ENCODE measurements at regions not wholly inside any gene's neighbourhood (a gene's known extent, or its start where the extent isn't known, plus 50 kb on each side); places are given as distances from the start of the nearest gene placed in this dataset.

GRCh38 chr5:85741972-85742371 is 875.8 kb upstream of the COX7C start:
- no peak overlapping the region for H3K4me3 Mint-ChIP-seq (ENCODE audit: unreplicated experiment)
- peaks cover 6% of the 10 kb centered on the region for H3K9me3 Mint-ChIP-seq (ENCODE audit: low read depth)
- no peak for DNase-seq (ENCODE audit: low spot score)
- H3K4me1 Mint-ChIP-seq (ENCODE audit: low read depth) = no peaks in the 10 kb centered on the region
- no peak overlapping the region for H3K27ac Mint-ChIP-seq (ENCODE audit: unreplicated experiment)
- H3K27me3 Mint-ChIP-seq (ENCODE audit: low read depth) = peaks cover 3% of the 10 kb centered on the region
- H3K36me3 Mint-ChIP-seq (ENCODE audit: low read depth) = peaks cover 3% of the 10 kb centered on the region
- TF ChIP-seq CTCF (IDR thresholded peaks at IDR 0.05) = no peak

GRCh38 chr5:85760519-85760918 is 857.2 kb upstream of the COX7C start:
- no peak for TF ChIP-seq CTCF (IDR thresholded peaks at IDR 0.05)
- H3K9me3 Mint-ChIP-seq (ENCODE audit: low read depth) = peaks cover 6% of the 10 kb centered on the region
- no peak for DNase-seq (ENCODE audit: low spot score)

GRCh38 chr5:85769347-85769746 is 848.4 kb upstream of the COX7C start:
- H3K9me3 Mint-ChIP-seq (ENCODE audit: low read depth) = peaks cover 46% of the 10 kb centered on the region
- no peaks in the 10 kb centered on the region for H3K36me3 Mint-ChIP-seq (ENCODE audit: low read depth)
- no peak overlapping the region for H3K4me3 Mint-ChIP-seq (ENCODE audit: unreplicated experiment)
- DNase-seq (ENCODE audit: low spot score) = no peak
- H3K27ac Mint-ChIP-seq (ENCODE audit: unreplicated experiment) = no peak overlapping the region
- no peaks in the 10 kb centered on the region for H3K27me3 Mint-ChIP-seq (ENCODE audit: low read depth)
- no peak for TF ChIP-seq CTCF (IDR thresholded peaks at IDR 0.05)
- H3K4me1 Mint-ChIP-seq (ENCODE audit: low read depth) = no peaks in the 10 kb centered on the region

More at GRCh38 chr5:85760519-85760918, 857.2 kb upstream of the COX7C start:
- H3K27ac Mint-ChIP-seq (ENCODE audit: unreplicated experiment) = no peak overlapping the region
- no peak overlapping the region for H3K4me3 Mint-ChIP-seq (ENCODE audit: unreplicated experiment)
- no peaks in the 10 kb centered on the region for H3K27me3 Mint-ChIP-seq (ENCODE audit: low read depth)
- no peaks in the 10 kb centered on the region for H3K4me1 Mint-ChIP-seq (ENCODE audit: low read depth)
- no peaks in the 10 kb centered on the region for H3K36me3 Mint-ChIP-seq (ENCODE audit: low read depth)

GRCh38 chr5:85784746-85785145 is 833.0 kb upstream of the COX7C start:
- Mint-ChIP-seq H3K36me3 (ENCODE audit: low read depth) (no peaks in the 10 kb centered on the region), H3K27ac (ENCODE audit: unreplicated experiment) (no peak overlapping the region), H3K4me1 (ENCODE audit: low read depth) (no peaks in the 10 kb centered on the region), H3K9me3 (ENCODE audit: low read depth) (no peaks in the 10 kb centered on the region), H3K4me3 (ENCODE audit: unreplicated experiment) (no peak overlapping the region), H3K27me3 (ENCODE audit: low read depth) (no peaks in the 10 kb centered on the region)
- no peak for TF ChIP-seq CTCF (IDR thresholded peaks at IDR 0.05)
- DNase-seq (ENCODE audit: low spot score) = no peak

GRCh38 chr5:85813146-85813545 is 804.6 kb upstream of the COX7C start:
- no peaks in the 10 kb centered on the region for H3K9me3 Mint-ChIP-seq (ENCODE audit: low read depth)
- H3K27ac Mint-ChIP-seq (ENCODE audit: unreplicated experiment) = no peak overlapping the region
- no peaks in the 10 kb centered on the region for H3K4me1 Mint-ChIP-seq (ENCODE audit: low read depth)
- H3K36me3 Mint-ChIP-seq (ENCODE audit: low read depth) = no peaks in the 10 kb centered on the region
- no peak overlapping the region for H3K4me3 Mint-ChIP-seq (ENCODE audit: unreplicated experiment)
- no peak for DNase-seq (ENCODE audit: low spot score)
- H3K27me3 Mint-ChIP-seq (ENCODE audit: low read depth) = peaks cover 5% of the 10 kb centered on the region
- no peak for TF ChIP-seq CTCF (IDR thresholded peaks at IDR 0.05)
